H1 (cell line): ENCODE measurements at regions not wholly inside any gene's neighbourhood (a gene's known extent, or its start where the extent isn't known, plus 50 kb on each side); places are given as distances from the start of the nearest gene placed in this dataset.

ENCODE experiments used
- CTCF ChIA-PET: fragments of 300-600 bp; sonication (Branson Sonifier 250); formaldehyde crosslinking; loops from one replicate; lab custom pipeline; 2021; ENCODE audit not compliant: partially characterized antibody; lab: Charles Lee
- POLR2A ChIA-PET: fragments of 300-600 bp; sonication (Branson Sonifier 250); formaldehyde crosslinking; loops from one replicate; lab custom pipeline; 2021; ENCODE audit warnings: inconsistent platforms; ENCODE audit not compliant: partially characterized antibody; lab: Charles Lee
- DNase-seq, 2 experiments: peaks; one replicate each; pipeline versions ENCODE4 v3.0.0 to v3.0.0-alpha.2; 2010 to 2022; ENCODE audit warnings: low spot score in 2 of 2, low read depth in 1 of 2, mixed read lengths in 1 of 2
- FAIRE-seq: peaks from 2 replicates; lab custom pipeline; 2011; peaks lifted over from hg19 to GRCh38; lab: Jason Lieb, UNC
- H2AFZ ChIP-seq: 2 replicates; pipeline ENCODE4 v1.8.1; 2012; ENCODE audit warnings: low read length, inconsistent platforms
- H2AK5ac ChIP-seq: 2 replicates; pipeline ENCODE4 v1.6.1; 2013; ENCODE audit warnings: low read depth, low read length
- H2BK120ac ChIP-seq: replicated peaks from 2 replicates; pipeline ENCODE3; 2013; ENCODE audit warnings: low read depth, low read length, inconsistent platforms
- H2BK12ac ChIP-seq: 2 replicates; pipeline ENCODE4 v1.6.1; 2013; ENCODE audit warnings: low read depth, low read length
- H2BK15ac ChIP-seq: 2 replicates; pipeline ENCODE4 v1.6.1; 2013; ENCODE audit warnings: low read length
- H2BK20ac ChIP-seq: 2 replicates; pipeline ENCODE4 v1.6.1; 2013; ENCODE audit warnings: low read length
- H2BK5ac ChIP-seq: 2 replicates; pipeline ENCODE4 v1.6.1; 2013; ENCODE audit warnings: low read depth, low read length
- H3K14ac ChIP-seq: 2 replicates; pipeline ENCODE4 v1.6.1; 2013; ENCODE audit warnings: inconsistent platforms; ENCODE audit not compliant: insufficient read length
- H3K18ac ChIP-seq: 2 replicates; pipeline ENCODE4 v1.6.1; 2013; ENCODE audit warnings: low read length; ENCODE audit errors: extremely low read depth
- H3K23ac ChIP-seq: 2 replicates; pipeline ENCODE4 v1.6.1; 2013; ENCODE audit warnings: inconsistent platforms; ENCODE audit not compliant: insufficient read length
- H3K23me2 ChIP-seq: 2 replicates; pipeline ENCODE4 v1.6.1; 2013; ENCODE audit warnings: low read depth, low read length
- H3K27ac ChIP-seq: 2 replicates; pipeline ENCODE4 v1.6.1; 2011; ENCODE audit warnings: low read depth, low read length, inconsistent platforms
- H3K27me3 ChIP-seq, 4 experiments: replicated peaks in 1 of 4; 1 replicate in 1 of 4; 2 replicates in 3 of 4; pipeline versions ENCODE4 v1.6.1 to v1.8.1; 2011 to 2013; ENCODE audit warnings: low read length in 3 of 4, mild to moderate bottlenecking in 3 of 4, inconsistent platforms in 2 of 4, mixed read lengths in 2 of 4, moderate library complexity in 1 of 4; ENCODE audit not compliant: control insufficient read depth in 3 of 4, insufficient read depth in 3 of 4; ENCODE audit errors: extremely low read depth in 1 of 4
- H3K36me3 ChIP-seq, 4 experiments: 2 replicates each; pipeline versions ENCODE4 v1.6.1 to v1.8.1; 2011 to 2013; ENCODE audit warnings: mild to moderate bottlenecking in 4 of 4, low read length in 3 of 4, moderate library complexity in 2 of 4, control low read depth in 1 of 4, inconsistent platforms in 1 of 4; ENCODE audit not compliant: insufficient read depth in 4 of 4, control insufficient read depth in 2 of 4
- H3K4ac ChIP-seq: replicated peaks from 2 replicates; pipeline ENCODE3; 2013; ENCODE audit warnings: low read length, low read depth, mixed read lengths, inconsistent platforms; ENCODE audit not compliant: insufficient read length
- H3K4me1 ChIP-seq, 4 experiments: replicated peaks in 1 of 4; 1 replicate in 1 of 4; 2 replicates in 3 of 4; pipeline versions ENCODE4 v1.6.1 to v1.8.1; 2011 to 2013; ENCODE audit warnings: low read length in 3 of 4, inconsistent platforms in 2 of 4, mixed read lengths in 1 of 4; ENCODE audit not compliant: insufficient read depth in 4 of 4, control insufficient read depth in 3 of 4
- H3K4me2 ChIP-seq, 2 experiments: 2 replicates each; pipeline versions ENCODE4 v1.6.1 to v1.8.1; 2011 to 2013; ENCODE audit warnings: low read depth in 2 of 2, low read length in 2 of 2, control low read depth in 1 of 2, inconsistent platforms in 1 of 2, mild to moderate bottlenecking in 1 of 2; ENCODE audit not compliant: insufficient read depth in 1 of 2
- H3K4me3 ChIP-seq, 4 experiments: fragments of 200-600, 300-600 bp in 1 of 4; sonication (generic), shearing (Covaris generic), sonication (Bioruptor Twin) in 1 of 4; 2 replicates each; pipeline versions ENCODE4 v1.5.1 to v1.8.1; 2011 to 2016; ENCODE audit warnings: low read length in 4 of 4, low read depth in 3 of 4, control low read depth in 2 of 4, inconsistent platforms in 2 of 4, mild to moderate bottlenecking in 2 of 4, mixed read lengths in 1 of 4, moderate library complexity in 1 of 4; ENCODE audit not compliant: insufficient read depth in 2 of 4; ENCODE audit errors: extremely low read depth in 1 of 4
- H3K56ac ChIP-seq: replicated peaks from 2 replicates; pipeline ENCODE3; 2013; ENCODE audit warnings: low read depth, mild to moderate bottlenecking, mixed read lengths, low read length, inconsistent platforms; ENCODE audit not compliant: insufficient read length
- H3K79me1 ChIP-seq: 2 replicates; pipeline ENCODE4 v1.6.1; 2013; ENCODE audit warnings: low read depth, low read length, control low read depth
- H3K79me2 ChIP-seq, 2 experiments: 2 replicates each; pipeline versions ENCODE4 v1.6.1 to v1.8.1; 2012 to 2013; ENCODE audit warnings: low read length in 2 of 2, mild to moderate bottlenecking in 2 of 2, inconsistent platforms in 1 of 2; ENCODE audit not compliant: insufficient read depth in 2 of 2, control insufficient read depth in 1 of 2
- H3K9ac ChIP-seq, 4 experiments: replicated peaks in 1 of 4; 1 replicate in 1 of 4; 2 replicates in 3 of 4; pipeline versions ENCODE4 v1.6.1 to v1.8.1; 2011 to 2013; ENCODE audit warnings: low read depth in 3 of 4, low read length in 3 of 4, control low read depth in 2 of 4, mild to moderate bottlenecking in 2 of 4, moderate library complexity in 2 of 4, inconsistent platforms in 1 of 4; ENCODE audit errors: extremely low read depth in 1 of 4
- H3K9me3 ChIP-seq, 2 experiments: 2 replicates each; pipeline versions ENCODE4 v1.6.1 to v1.8.1; 2012 to 2013; ENCODE audit warnings: mild to moderate bottlenecking in 2 of 2, moderate library complexity in 2 of 2, control low read depth in 1 of 2, inconsistent platforms in 1 of 2, low read depth in 1 of 2, low read length in 1 of 2, mixed read lengths in 1 of 2; ENCODE audit not compliant: insufficient read depth in 2 of 2
- H4K20me1 ChIP-seq, 2 experiments: replicated peaks in 1 of 2; 2 replicates each; pipeline versions ENCODE3 to v1.8.1; 2011 to 2013; ENCODE audit warnings: inconsistent platforms in 2 of 2, low read length in 2 of 2, mild to moderate bottlenecking in 1 of 2; ENCODE audit not compliant: insufficient read depth in 2 of 2, control insufficient read depth in 1 of 2
- H4K5ac ChIP-seq: 2 replicates; pipeline ENCODE4 v1.6.1; 2013; ENCODE audit warnings: low read length, low read depth, mixed read lengths, inconsistent platforms; ENCODE audit not compliant: insufficient read length
- H4K8ac ChIP-seq: 2 replicates; pipeline ENCODE4 v1.8.0; 2013; ENCODE audit warnings: mild to moderate bottlenecking, moderate library complexity, low read length, inconsistent platforms; ENCODE audit not compliant: insufficient read depth; ENCODE audit errors: extremely low read depth
- H4K91ac ChIP-seq: replicated peaks from 2 replicates; pipeline ENCODE3; 2013; ENCODE audit warnings: low read length, mixed read lengths, inconsistent platforms; ENCODE audit not compliant: insufficient read length
- CBX5 ChIP-seq: fragments of 300-800, 300-1000 bp; sonication (generic); IDR thresholded peaks from 2 replicates; pipeline ENCODE4 v1.7.1; 2016; ENCODE audit warnings: antibody characterized with exemption, low read length, low read depth
- EGR1 ChIP-seq: IDR thresholded peaks from 2 replicates; pipeline ENCODE4 v1.6.1; 2011; ENCODE audit warnings: low read depth, low read length, borderline replicate concordance
- GABPA ChIP-seq: IDR thresholded peaks from 2 replicates; pipeline ENCODE4 v1.6.1; 2011; ENCODE audit warnings: mild to moderate bottlenecking, low read length, moderate library complexity, borderline replicate concordance; ENCODE audit not compliant: insufficient read depth
- HDAC2 ChIP-seq, 2 experiments: fragments of 300-600 bp in 1 of 2; sonication (generic) in 1 of 2; IDR thresholded peaks; 2 replicates each; pipeline ENCODE4 v1.6.1; 2011 to 2012; ENCODE audit warnings: low read depth in 2 of 2, low read length in 2 of 2, mild to moderate bottlenecking in 2 of 2, moderate library complexity in 2 of 2, borderline replicate concordance in 1 of 2, inconsistent platforms in 1 of 2
- NRF1 ChIP-seq: IDR thresholded peaks from 2 replicates; pipeline ENCODE4 v1.6.1; 2011; ENCODE audit warnings: mild to moderate bottlenecking, low read depth, low read length, improper control_type of control experiment
- PHF8 ChIP-seq: fragments of 200-600 bp; sonication (generic); conservative IDR thresholded peaks from 2 replicates; pipeline ENCODE4 v1.7.1; 2012; ENCODE audit warnings: low read depth, mild to moderate bottlenecking, inconsistent platforms, low read length, moderate library complexity
- POLR2AphosphoS5 ChIP-seq: IDR thresholded peaks from 2 replicates; pipeline ENCODE4 v1.6.1; 2011; ENCODE audit warnings: low read depth, low read length
- SAP30 ChIP-seq: fragments of 300-600 bp; sonication (generic); IDR thresholded peaks from 2 replicates; pipeline ENCODE4 v1.7.1; 2012; ENCODE audit warnings: low read length, moderate library complexity, mild to moderate bottlenecking, inconsistent platforms; ENCODE audit not compliant: insufficient read depth, insufficient replicate concordance
- TBP ChIP-seq: IDR thresholded peaks from 2 replicates; pipeline ENCODE4 v1.6.1; 2011; ENCODE audit warnings: low read depth, low read length, improper control_type of control experiment
- TEAD4 ChIP-seq: IDR thresholded peaks from 2 replicates; pipeline ENCODE4 v1.6.1; 2012; ENCODE audit warnings: low read depth, low read length, inconsistent platforms, mixed read lengths
- YY1 ChIP-seq: IDR thresholded peaks from 2 replicates; pipeline ENCODE4 v1.6.1; 2011; ENCODE audit warnings: low read depth, mild to moderate bottlenecking, low read length
- WGBS, 2 experiments: shearing (Covaris generic) in 1 of 2; methylation state at CpG; one replicate each; pipeline versions ENCODE4 v1.1.6 to v1.1.7; 2013 to 2015; ENCODE audit warnings: low lambda C conversion rate in 2 of 2, mixed read lengths in 2 of 2, inconsistent platforms in 1 of 2, low coverage in 1 of 2, missing lambda C conversion rate in 1 of 2; ENCODE audit not compliant: insufficient replicate concordance in 2 of 2, insufficient coverage in 1 of 2, insufficient read length in 1 of 2; ENCODE audit errors: extremely low coverage in 1 of 2, missing lambda C conversion rate in 1 of 2; 5-methylcytosine and 5-hydroxymethylcytosine counted together
- TF ChIP-seq, protein P1 (sequence below): IDR thresholded peaks from 2 replicates; pipeline ENCODE4 v1.6.1; 2011; ENCODE audit warnings: low read depth, mild to moderate bottlenecking, low read length; ENCODE audit not compliant: insufficient read depth
- TF ChIP-seq, protein P2 (sequence below): IDR thresholded peaks from 2 replicates; pipeline ENCODE4 v1.6.1; 2011; ENCODE audit warnings: low read length, improper control_type of control experiment

DNA sequence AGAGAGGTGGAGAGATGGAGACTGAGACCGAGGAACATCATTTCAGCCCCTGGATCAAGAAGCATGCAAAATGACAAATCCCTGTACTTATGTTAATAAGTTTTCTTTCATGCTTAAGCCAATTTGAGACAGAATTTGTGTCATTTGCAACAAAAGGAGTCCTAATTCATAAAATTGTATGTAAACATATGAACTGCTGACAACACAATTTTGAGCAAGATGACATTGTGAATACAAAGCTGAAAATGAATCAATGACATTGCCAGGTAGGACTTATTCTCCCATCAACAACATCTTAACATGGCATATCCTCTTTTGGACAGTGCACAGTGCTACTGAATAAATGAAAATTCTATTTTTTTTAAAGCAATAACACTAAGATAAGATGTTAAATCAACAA is 264.0 kb downstream of the WDR11 start:
- CTCF ChIA-PET, result interaction anchor here (1.5 kb wide), 1 partner anchor 45 kb away, joined by 3 read pairs; no protein-coding TSS in a partner anchor

More for the DNA sequence above, 264.0 kb downstream of the WDR11 start:
- Histone ChIP-seq H3K4me2 (no peak overlapping the region), H2BK15ac (no peak overlapping the region), H2BK20ac (no peak overlapping the region), H4K8ac (no peak overlapping the region), H2BK120ac (no peak overlapping the region), H2AFZ (no peak overlapping the region), H3K27ac (no peak overlapping the region), H3K18ac (no peak overlapping the region), H3K14ac (no peak overlapping the region), H3K4me1 (peaks cover 0 to 7% (median 2%) of the 10 kb centered on the region in 4 experiments; a peak in 3 of 7 replicates), H3K4ac (no peak overlapping the region), H3K56ac (no peak overlapping the region), H4K20me1 (no peaks in the 10 kb centered on the region), H2BK5ac (no peak overlapping the region), H3K23ac (no peak overlapping the region), H2BK12ac (no peak overlapping the region), H3K27me3 (no peaks in the 10 kb centered on the region), H3K79me2 (no peaks in the 10 kb centered on the region), H4K5ac (no peak overlapping the region), H3K9ac (no peak overlapping the region), H3K79me1 (no peaks in the 10 kb centered on the region), H3K4me3 (no peak overlapping the region), H4K91ac (no peak overlapping the region), H2AK5ac (no peak overlapping the region), H3K9me3 (no peaks in the 10 kb centered on the region), H3K23me2 (no peaks in the 10 kb centered on the region), H3K36me3 (no peaks in the 10 kb centered on the region; a peak in 1 of 8 replicates)
- FAIRE-seq (no peak), DNase-seq (no peak)
- TF ChIP-seq YY1, result no peak
- TF ChIP-seq NRF1, result no peak
- no peak for TF ChIP-seq POLR2AphosphoS5
- no peak for TF ChIP-seq TEAD4
- no peak for TF ChIP-seq EGR1
- TF ChIP-seq, protein P1, sequence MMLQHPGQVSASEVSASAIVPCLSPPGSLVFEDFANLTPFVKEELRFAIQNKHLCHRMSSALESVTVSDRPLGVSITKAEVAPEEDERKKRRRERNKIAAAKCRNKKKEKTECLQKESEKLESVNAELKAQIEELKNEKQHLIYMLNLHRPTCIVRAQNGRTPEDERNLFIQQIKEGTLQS, result no peak
- no peak for TF ChIP-seq TBP
- TF ChIP-seq PHF8, result no peak
- TF ChIP-seq SAP30, result no peak
- TF ChIP-seq GABPA, result no peak
- TF ChIP-seq, protein P2, sequence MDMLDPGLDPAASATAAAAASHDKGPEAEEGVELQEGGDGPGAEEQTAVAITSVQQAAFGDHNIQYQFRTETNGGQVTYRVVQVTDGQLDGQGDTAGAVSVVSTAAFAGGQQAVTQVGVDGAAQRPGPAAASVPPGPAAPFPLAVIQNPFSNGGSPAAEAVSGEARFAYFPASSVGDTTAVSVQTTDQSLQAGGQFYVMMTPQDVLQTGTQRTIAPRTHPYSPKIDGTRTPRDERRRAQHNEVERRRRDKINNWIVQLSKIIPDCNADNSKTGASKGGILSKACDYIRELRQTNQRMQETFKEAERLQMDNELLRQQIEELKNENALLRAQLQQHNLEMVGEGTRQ, result no peak
- TF ChIP-seq CBX5, result no peak
- TF ChIP-seq HDAC2 (IDR thresholded peaks at IDR 0.05; ENCODE audit: borderline replicate concordance in 1 of 2, low read depth in 2 of 2, low read length in 2 of 2), result no peak
- POLR2A ChIA-PET, result no interaction called here
- WGBS, 2 experiments, result 94% methylated on average over 1 of the region's 1 CpG; no CpG with 5 or more reads in 1 of the 2 experiments
